Astrocyte of the cerebellum (primary cell): ENCODE measurements at regions not wholly inside any gene's neighbourhood (a gene's known extent, or its start where the extent isn't known, plus 50 kb on each side); places are given as distances from the start of the nearest gene placed in this dataset.

Source experiments
- DNase-seq: peaks from one replicate; pipeline ENCODE4 v3.0.0-alpha.2; 2011; ENCODE audit warnings: low read depth
- H3K4me3 ChIP-seq: 2 replicates; pipeline ENCODE4 v1.5.1; 2011; ENCODE audit warnings: mild to moderate bottlenecking, low read depth, low read length, moderate library complexity
- CTCF ChIP-seq: IDR thresholded peaks from 2 replicates; pipeline ENCODE4 v1.5.1; 2012; ENCODE audit warnings: low read length, low read depth, moderate library complexity, mild to moderate bottlenecking; ENCODE audit errors: missing control alignments
- in situ Hi-C: cut with HindIII; loops from 2 replicates; pipeline ENCODE4 v1.10.0; 2017; ENCODE audit warnings: low sequenced_read_pairs

- in situ Hi-C loops: no loop called here
- TF ChIP-seq CTCF: no peak
- DNase-seq: peak; percentile 57
Measured at GRCh38 chr6:132228894-132229293, 172.4 kb downstream of the MOXD1 start.

GRCh38 chr6:132227904-132228303 is 173.4 kb downstream of the MOXD1 start:
- peak; percentile 42 for DNase-seq
- in situ Hi-C loops: no loop called here

More at GRCh38 chr6:132228894-132229293, 172.4 kb downstream of the MOXD1 start:
- no peak overlapping the region for H3K4me3 ChIP-seq

GRCh38 chr6:132224943-132225342 is 176.3 kb downstream of the MOXD1 start:
- no peak for DNase-seq
- no peak for TF ChIP-seq CTCF
- in situ Hi-C loops: loop anchor here (5.0 kb wide), 1 partner anchor 47 kb away; no protein-coding TSS in a partner anchor
- no peak overlapping the region for H3K4me3 ChIP-seq

More at GRCh38 chr6:132227904-132228303, 173.4 kb downstream of the MOXD1 start:
- TF ChIP-seq CTCF: no peak
- H3K4me3 ChIP-seq: no peak overlapping the region

- in situ Hi-C loops: loop anchor here (5.0 kb wide), 1 partner anchor 52 kb away; no protein-coding TSS in a partner anchor
- DNase-seq: no peak
- no peak overlapping the region for H3K4me3 ChIP-seq
- no peak for TF ChIP-seq CTCF
Measured at GRCh38 chr6:132220800-132221199, 180.5 kb downstream of the MOXD1 start.

GRCh38 chr6:132219901-132220300 is 181.4 kb downstream of the MOXD1 start:
- TF ChIP-seq CTCF: no peak
- in situ Hi-C loops: loop anchor here (5.0 kb wide), 1 partner anchor 52 kb away; no protein-coding TSS in a partner anchor
- no peak for DNase-seq
- no peak overlapping the region for H3K4me3 ChIP-seq

- peak; percentile 45 for TF ChIP-seq CTCF
- DNase-seq: peak; percentile 40
- in situ Hi-C loops: no loop called here
- no peak overlapping the region for H3K4me3 ChIP-seq
Measured at GRCh38 chr6:132218059-132218696, 183.1 kb downstream of the MOXD1 start.
